Bronchial epithelial cell (primary cell): ENCODE measurements at regions not wholly inside any gene's neighbourhood (a gene's known extent, or its start where the extent isn't known, plus 50 kb on each side); places are given as distances from the start of the nearest gene placed in this dataset.
"Not testable (repeated sequence)": the region's sequence is repeated elsewhere in the genome, so short reads cannot be mapped to it uniquely, and the experiment has no call there.

Experiments
- DNase-seq: peaks from one replicate; pipeline ENCODE4 v3.0.0-alpha.2; 2010; ENCODE audit warnings: low read depth
- FAIRE-seq: peaks from 2 replicates; lab custom pipeline; 2011; peaks lifted over from hg19 to GRCh38; lab: Jason Lieb, UNC
- H3K27me3 ChIP-seq: 2 replicates; pipeline ENCODE4 v1.5.1; 2011; ENCODE audit warnings: low read length; ENCODE audit not compliant: control insufficient read depth, insufficient read depth
- H3K36me3 ChIP-seq: 2 replicates; pipeline ENCODE4 v1.5.1; 2011; ENCODE audit warnings: low read length; ENCODE audit not compliant: control insufficient read depth, insufficient read depth
- H3K4me3 ChIP-seq: 2 replicates; pipeline ENCODE4 v1.5.1; 2011; ENCODE audit warnings: mild to moderate bottlenecking, low read depth, low read length, control low read depth
- CTCF ChIP-seq: IDR thresholded peaks from 2 replicates; pipeline ENCODE4 v1.5.1; 2011; ENCODE audit warnings: mild to moderate bottlenecking, moderate library complexity, low read length, control low read depth, inconsistent platforms; ENCODE audit not compliant: insufficient read depth, severe bottlenecking

GRCh38 chr13:48583859-48584311 lies 51.0 kb upstream of the RCBTB2 start:
- FAIRE-seq (no peak), DNase-seq (no peak)
- TF ChIP-seq CTCF: no peak
- no peaks in the 10 kb centered on the region for H3K36me3 ChIP-seq
- no peaks in the 10 kb centered on the region for H3K27me3 ChIP-seq
- no peak overlapping the region for H3K4me3 ChIP-seq

- Histone ChIP-seq H3K36me3 (no peaks in the 10 kb centered on the region), H3K27me3 (no peaks in the 10 kb centered on the region), H3K4me3 (no peak overlapping the region)
- no peak for DNase-seq
- no peak for TF ChIP-seq CTCF
- FAIRE-seq: no peak
These were observed 52.6 kb upstream of the RCBTB2 start for GRCh38 chr13:48585456-48585840.

GRCh38 chr13:48586591-48587103 lies 53.8 kb upstream of the RCBTB2 start:
- TF ChIP-seq CTCF: no peak
- Histone ChIP-seq H3K36me3 (no peaks in the 10 kb centered on the region), H3K27me3 (no peaks in the 10 kb centered on the region), H3K4me3 (no peak overlapping the region)
- no peak for DNase-seq
- FAIRE-seq: no peak

GRCh38 chr13:48588120-48588519 lies 55.2 kb upstream of the RCBTB2 start:
- no peak for DNase-seq
- Histone ChIP-seq H3K4me3 (no peak overlapping the region), H3K36me3 (no peaks in the 10 kb centered on the region), H3K27me3 (no peaks in the 10 kb centered on the region)
- TF ChIP-seq CTCF: no peak
- FAIRE-seq: no peak

- H3K36me3 ChIP-seq: no peaks in the 10 kb centered on the region
- FAIRE-seq: no peak
- no peak overlapping the region for H3K4me3 ChIP-seq
These were observed 57.4 kb upstream of the RCBTB2 start for GRCh38 chr13:48590141-48590901.

GRCh38 chr13:48591124-48591872 lies 58.4 kb upstream of the RCBTB2 start:
- DNase-seq, H3K36me3 ChIP-seq, H3K27me3 ChIP-seq, H3K4me3 ChIP-seq, FAIRE-seq: not testable (repeated sequence)

More at GRCh38 chr13:48590141-48590901, 57.4 kb upstream of the RCBTB2 start:
- TF ChIP-seq CTCF: no peak
- no peaks in the 10 kb centered on the region for H3K27me3 ChIP-seq
- no peak for DNase-seq
